H54 (cell line): ENCODE measurements at regions not wholly inside any gene's neighbourhood (a gene's known extent, or its start where the extent isn't known, plus 50 kb on each side); places are given as distances from the start of the nearest gene placed in this dataset.
"Not testable (repeated sequence)": the region's sequence is repeated elsewhere in the genome, so short reads cannot be mapped to it uniquely, and the experiment has no call there.

Source experiments
- DNase-seq: peaks from one replicate; pipeline ENCODE4 v3.0.0; 2011; ENCODE audit warnings: low spot score, mixed read lengths; ENCODE audit not compliant: insufficient read length
- FAIRE-seq: peaks from 3 replicates; lab custom pipeline; 2011; peaks lifted over from hg19 to GRCh38; lab: Jason Lieb, UNC
- POLR2A ChIP-seq: IDR thresholded peaks from 2 replicates; pipeline ENCODE4 v1.6.1; 2011; ENCODE audit warnings: low read depth, mild to moderate bottlenecking, low read length

- no peak for TF ChIP-seq POLR2A
- no peak for FAIRE-seq
- no peak for DNase-seq
These were observed 111.6 kb upstream of the SATB2 start for GRCh38 chr2:199569336-199569735.

GRCh38 chr2:199558156-199558555 lies 100.4 kb upstream of the SATB2 start:
- no peak for FAIRE-seq
- no peak for TF ChIP-seq POLR2A
- DNase-seq: no peak

- DNase-seq: no peak
- no peak for TF ChIP-seq POLR2A
- FAIRE-seq: no peak
These were observed 99.0 kb upstream of the SATB2 start for GRCh38 chr2:199556527-199557285.

GRCh38 chr2:199554026-199554425 lies 96.3 kb upstream of the SATB2 start:
- TF ChIP-seq POLR2A: no peak
- DNase-seq (no peak), FAIRE-seq (no peak)

GRCh38 chr2:199552141-199552540 lies 94.4 kb upstream of the SATB2 start:
- TF ChIP-seq POLR2A: no peak
- FAIRE-seq: no peak
- DNase-seq: no peak

- FAIRE-seq: no peak
- no peak for DNase-seq
- no peak for TF ChIP-seq POLR2A
These were observed 86.0 kb upstream of the SATB2 start for GRCh38 chr2:199543606-199544172.

GRCh38 chr2:199535445-199536177 lies 77.9 kb upstream of the SATB2 start:
- no peak for TF ChIP-seq POLR2A
- DNase-seq (no peak), FAIRE-seq (no peak)

GRCh38 chr2:199533873-199534272 lies 76.1 kb upstream of the SATB2 start:
- FAIRE-seq, DNase-seq: not testable (repeated sequence)

GRCh38 chr2:199527071-199527470 lies 69.3 kb upstream of the SATB2 start:
- DNase-seq (no peak), FAIRE-seq (no peak)
- no peak for TF ChIP-seq POLR2A

- TF ChIP-seq POLR2A: no peak
- FAIRE-seq (no peak), DNase-seq (no peak)
These were observed 67.2 kb upstream of the SATB2 start for GRCh38 chr2:199524689-199525574.

GRCh38 chr2:199509403-199509802 lies 51.7 kb upstream of the SATB2 start:
- DNase-seq (no peak), FAIRE-seq (no peak)
- TF ChIP-seq POLR2A: no peak
